Naive thymus-derived CD4-positive, alpha-beta T cell (primary cell): ENCODE measurements at regions not wholly inside any gene's neighbourhood (a gene's known extent, or its start where the extent isn't known, plus 50 kb on each side); places are given as distances from the start of the nearest gene placed in this dataset.

Source experiments
- ATAC-seq: fragments of 150-1000 bp; cut with Tn5 transposase; 2 replicates; pipeline ENCODE4 v1.10.0; 2021; ENCODE audit warnings: mild to moderate bottlenecking, moderate library complexity
- CTCF ChIA-PET: fragments of 350-600 bp; sonication (Branson Sonifier 250); formaldehyde crosslinking; loops from one replicate; lab custom pipeline; 2021; ENCODE audit warnings: antibody characterized with exemption; lab: Charles Lee
- POLR2A ChIA-PET: fragments of 350-600 bp; sonication (Branson Sonifier 250); formaldehyde crosslinking; loops from one replicate; lab custom pipeline; 2021; ENCODE audit warnings: antibody characterized with exemption, inconsistent platforms; lab: Charles Lee
- DNase-seq, 9 donors: peaks; one replicate each; pipeline versions ENCODE4 v3.0.0 to v3.0.0-alpha.2; 2020 to 2022; ENCODE audit warnings: mixed read lengths in 1 of 9
- H3K27ac ChIP-seq: one replicate; pipeline ENCODE4 v1.7.0; 2013; ENCODE audit warnings: mild to moderate bottlenecking, low read depth, low read length, moderate library complexity
- H3K27me3 ChIP-seq, 2 donors: one replicate each; pipeline ENCODE4 v1.7.0; 2013; ENCODE audit warnings: low read length in 2 of 2, mild to moderate bottlenecking in 2 of 2, moderate library complexity in 2 of 2; ENCODE audit not compliant: control insufficient read depth in 2 of 2, insufficient read depth in 2 of 2
- H3K36me3 ChIP-seq, 3 experiments: 1 replicate in 2 of 3; 2 replicates in 1 of 3; pipeline ENCODE4 v1.7.0; 2013; ENCODE audit warnings: low read length in 3 of 3, mild to moderate bottlenecking in 3 of 3, moderate library complexity in 1 of 3; ENCODE audit not compliant: insufficient read depth in 3 of 3, control insufficient read depth in 2 of 3
- H3K4me1 ChIP-seq, 2 donors: one replicate each; pipeline ENCODE4 v1.7.0; 2013; ENCODE audit warnings: low read length in 2 of 2, mild to moderate bottlenecking in 2 of 2, moderate library complexity in 1 of 2; ENCODE audit not compliant: control insufficient read depth in 2 of 2, insufficient read depth in 2 of 2
- H3K4me3 ChIP-seq: 2 replicates; pipeline ENCODE4 v1.7.0; 2013; ENCODE audit warnings: mild to moderate bottlenecking, low read length
- H3K9me3 ChIP-seq, 3 experiments: 1 replicate in 2 of 3; 2 replicates in 1 of 3; pipeline ENCODE4 v1.7.0; 2013; ENCODE audit warnings: low read length in 3 of 3; ENCODE audit not compliant: control insufficient read depth in 2 of 3
- H3K27ac Mint-ChIP-seq, 9 donors: one replicate each; pipeline ENCODE4 v1.8.0; 2020 to 2022; ENCODE audit warnings: mixed read lengths in 9 of 9, mild to moderate bottlenecking in 8 of 9, moderate library complexity in 5 of 9, inconsistent platforms in 2 of 9
- H3K27me3 Mint-ChIP-seq, 5 donors: one replicate each; pipeline ENCODE4 v1.8.0; 2021 to 2022; ENCODE audit warnings: mixed read lengths in 5 of 5, mild to moderate bottlenecking in 1 of 5
- H3K36me3 Mint-ChIP-seq, 5 donors: one replicate each; pipeline ENCODE4 v1.8.0; 2020 to 2022; ENCODE audit warnings: mixed read lengths in 5 of 5, mild to moderate bottlenecking in 3 of 5, inconsistent platforms in 1 of 5
- H3K4me1 Mint-ChIP-seq, 7 donors: one replicate each; pipeline ENCODE4 v1.8.0; 2020 to 2022; ENCODE audit warnings: mixed read lengths in 7 of 7, mild to moderate bottlenecking in 3 of 7, inconsistent platforms in 1 of 7
- H3K4me3 Mint-ChIP-seq, 10 donors: one replicate each; pipeline ENCODE4 v1.8.0; 2020 to 2022; ENCODE audit warnings: mild to moderate bottlenecking in 10 of 10, mixed read lengths in 10 of 10, moderate library complexity in 6 of 10, inconsistent platforms in 2 of 10
- H3K9me3 Mint-ChIP-seq, 11 donors: one replicate each; pipeline ENCODE4 v1.8.0; 2020 to 2022; ENCODE audit warnings: mixed read lengths in 11 of 11, mild to moderate bottlenecking in 4 of 11, inconsistent platforms in 1 of 11, moderate library complexity in 1 of 11
- intact Hi-C, 2 donors: fragments of 100-400 bp; cut with micrococcal nuclease; formaldehyde crosslinking; loops; one replicate each; pipeline ENCODE4 v1.15.1; 2023

DNA sequence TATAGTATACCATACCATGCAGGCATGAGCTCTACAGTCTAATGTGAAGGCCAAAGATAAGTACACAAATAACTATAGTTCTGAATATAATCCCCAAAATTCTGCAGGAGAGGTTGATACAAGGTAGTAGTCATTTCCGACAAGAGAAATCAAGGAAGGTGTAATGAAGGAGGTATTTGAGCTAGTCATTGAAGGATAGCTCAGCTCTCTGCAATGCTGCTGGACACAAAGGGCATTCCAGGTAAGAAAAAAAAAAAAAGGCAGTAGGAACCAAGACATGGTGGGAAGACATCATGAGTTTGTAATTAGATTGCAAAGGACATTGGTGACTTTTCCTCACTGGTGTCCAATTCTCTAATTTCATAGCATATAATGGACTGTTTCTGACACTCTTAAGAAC lies 285.3 kb downstream of the AHR start:
- CTCF ChIA-PET: no interaction called here
- peaks cover 0 to 5% (median 0%) of the 10 kb centered on the region in 11 donors for H3K9me3 Mint-ChIP-seq
- peaks cover 0 to 8% (median 2%) of the 10 kb centered on the region in 5 donors for H3K27me3 Mint-ChIP-seq
- H3K4me1 Mint-ChIP-seq: no peaks in the 10 kb centered on the region
- Histone ChIP-seq H3K4me1 (no peaks in the 10 kb centered on the region), H3K9me3 (no peaks in the 10 kb centered on the region), H3K27ac (no peak overlapping the region), H3K36me3 (no peaks in the 10 kb centered on the region), H3K4me3 (no peak overlapping the region), H3K27me3 (no peaks in the 10 kb centered on the region)
- ATAC-seq (no peak), DNase-seq (no peak)
- no peak overlapping the region for H3K4me3 Mint-ChIP-seq
- intact Hi-C loops: no loop called here
- POLR2A ChIA-PET: no interaction called here
- H3K36me3 Mint-ChIP-seq: no peaks in the 10 kb centered on the region
- H3K27ac Mint-ChIP-seq: no peak overlapping the region

DNA sequence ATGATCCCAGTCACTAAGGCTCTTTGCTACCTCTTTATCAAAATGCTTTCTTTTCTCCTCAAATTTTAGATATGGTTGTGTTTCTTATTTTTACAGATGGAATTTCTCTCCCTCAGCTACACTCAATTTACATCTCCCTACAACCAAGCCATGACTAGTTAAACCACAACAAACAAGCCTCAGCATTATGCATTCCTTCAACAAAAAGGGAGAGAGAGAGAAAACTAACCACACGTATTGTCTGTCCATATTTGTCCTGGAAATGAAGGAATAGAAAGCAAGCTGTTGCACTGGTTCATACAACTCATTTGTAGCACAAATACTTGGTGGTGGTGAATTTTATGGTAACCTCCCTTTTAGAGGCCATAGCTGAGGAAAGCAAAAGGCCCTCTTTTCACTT lies 286.4 kb downstream of the AHR start:
- no peaks in the 10 kb centered on the region for H3K9me3 ChIP-seq
- no peak overlapping the region for H3K4me3 Mint-ChIP-seq
- ChIA-PET POLR2A (no interaction called here), CTCF (no interaction called here)
- no peaks in the 10 kb centered on the region for H3K4me1 Mint-ChIP-seq
- intact Hi-C loops: no loop called here
- no peaks in the 10 kb centered on the region for H3K36me3 Mint-ChIP-seq
- no peak for DNase-seq
- peaks cover 0 to 8% (median 3%) of the 10 kb centered on the region in 5 donors for H3K27me3 Mint-ChIP-seq
- H3K27me3 ChIP-seq: no peaks in the 10 kb centered on the region
- no peak for ATAC-seq
- H3K4me3 ChIP-seq: no peak overlapping the region
- no peak overlapping the region for H3K27ac Mint-ChIP-seq
- H3K36me3 ChIP-seq: no peaks in the 10 kb centered on the region
- no peak overlapping the region for H3K27ac ChIP-seq
- no peaks in the 10 kb centered on the region for H3K4me1 ChIP-seq
- peaks cover 0 to 3% (median 0%) of the 10 kb centered on the region in 11 donors for H3K9me3 Mint-ChIP-seq

DNA sequence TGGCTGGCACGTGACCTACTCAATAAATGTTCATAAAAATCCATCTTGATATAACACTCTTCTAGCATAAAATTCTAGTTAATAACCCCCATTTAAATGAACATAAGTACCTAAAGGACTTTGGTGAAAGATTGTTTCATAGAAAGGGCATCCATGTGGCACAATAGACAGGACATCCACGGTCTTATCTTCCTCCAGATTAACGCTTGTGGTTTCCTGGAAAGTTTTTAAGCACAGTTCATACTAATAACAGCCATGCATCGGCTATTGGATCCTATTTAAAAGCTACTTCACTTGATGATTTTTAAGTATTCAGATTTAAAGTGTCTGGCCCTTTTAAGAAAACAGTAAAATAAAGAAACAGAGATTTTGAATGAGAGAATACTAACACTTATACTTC lies 288.3 kb downstream of the AHR start:
- ChIA-PET CTCF (no interaction called here), POLR2A (no interaction called here)
- H3K27ac ChIP-seq: no peak overlapping the region
- no peaks in the 10 kb centered on the region for H3K4me1 Mint-ChIP-seq
- no peaks in the 10 kb centered on the region for H3K27me3 ChIP-seq
- DNase-seq (no peak), ATAC-seq (no peak)
- no peak overlapping the region for H3K4me3 ChIP-seq
- H3K27ac Mint-ChIP-seq: no peak overlapping the region
- no peaks in the 10 kb centered on the region for H3K4me1 ChIP-seq
- H3K36me3 ChIP-seq: no peaks in the 10 kb centered on the region
- H3K27me3 Mint-ChIP-seq: peaks cover 0 to 8% (median 6%) of the 10 kb centered on the region in 5 donors
- no peak overlapping the region for H3K4me3 Mint-ChIP-seq
- no peaks in the 10 kb centered on the region for H3K9me3 ChIP-seq
- H3K36me3 Mint-ChIP-seq: no peaks in the 10 kb centered on the region
- peaks cover 0 to 3% (median 0%) of the 10 kb centered on the region in 11 donors for H3K9me3 Mint-ChIP-seq
- intact Hi-C loops: no loop called here

DNA sequence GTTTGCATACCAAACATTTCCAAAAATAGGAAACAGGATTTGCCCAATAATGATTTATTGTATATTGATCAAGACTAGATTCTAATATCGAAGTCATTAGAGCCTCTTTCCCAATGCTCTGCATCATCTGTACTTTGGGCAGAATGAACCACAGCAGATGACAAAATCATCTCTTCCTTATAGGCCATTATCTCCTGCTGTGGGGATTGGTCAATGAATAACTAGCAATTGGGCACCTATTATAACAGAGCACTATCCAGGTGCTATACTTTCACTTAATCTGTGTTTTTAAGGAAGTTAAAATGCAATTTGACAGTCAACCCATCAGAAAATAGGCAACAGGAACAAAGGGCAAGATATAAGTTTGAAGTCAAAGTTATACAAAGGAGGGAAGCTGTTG lies 290.3 kb downstream of the AHR start:
- ChIA-PET POLR2A (no interaction called here), CTCF (interaction anchor here (0.6 kb wide), 1 partner anchor 50 kb away, joined by 4 read pairs; no protein-coding TSS in a partner anchor)
- intact Hi-C loops: no loop called here

DNA sequence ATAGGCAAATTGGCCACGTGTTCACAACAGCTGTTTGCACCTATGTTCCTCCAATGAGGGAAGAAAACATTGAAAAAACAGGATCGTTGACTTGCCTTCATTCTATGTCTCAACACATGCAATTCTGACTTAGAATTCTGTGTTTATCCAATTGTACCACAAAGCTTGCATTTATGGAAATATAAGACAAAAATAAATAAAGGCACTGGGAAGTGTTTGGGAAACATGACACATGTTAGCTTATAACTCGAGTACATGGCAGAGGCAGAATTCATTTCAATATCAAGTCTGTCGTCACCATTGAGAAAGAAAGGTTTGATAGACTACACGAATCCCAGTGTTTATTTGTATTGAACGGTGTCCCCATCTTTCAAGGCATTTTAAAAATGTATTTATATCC lies 291.2 kb downstream of the AHR start:
- ChIA-PET CTCF (interaction anchor here (1.0 kb wide), 1 partner anchor 8 kb away, joined by 5 read pairs; no protein-coding TSS in a partner anchor), POLR2A (no interaction called here)
- no peaks in the 10 kb centered on the region for H3K27me3 ChIP-seq
- no peak for DNase-seq
- no peak overlapping the region for H3K4me3 ChIP-seq
- H3K9me3 Mint-ChIP-seq: peaks cover 0 to 3% (median 0%) of the 10 kb centered on the region in 11 donors
- no peaks in the 10 kb centered on the region for H3K36me3 Mint-ChIP-seq
- ATAC-seq: no peak
- H3K4me1 ChIP-seq: no peaks in the 10 kb centered on the region
- no peaks in the 10 kb centered on the region for H3K4me1 Mint-ChIP-seq
- H3K27me3 Mint-ChIP-seq: peaks cover 0 to 7% (median 5%) of the 10 kb centered on the region in 5 donors
- H3K36me3 ChIP-seq: no peaks in the 10 kb centered on the region
- H3K9me3 ChIP-seq: no peaks in the 10 kb centered on the region
- H3K27ac Mint-ChIP-seq: no peak overlapping the region
- H3K4me3 Mint-ChIP-seq: no peak overlapping the region
- intact Hi-C loops: no loop called here
- H3K27ac ChIP-seq: no peak overlapping the region

More for the DNA sequence above, 290.3 kb downstream of the AHR start:
- no peak overlapping the region for H3K4me3 Mint-ChIP-seq
- H3K27me3 ChIP-seq: no peaks in the 10 kb centered on the region
- H3K4me1 Mint-ChIP-seq: no peaks in the 10 kb centered on the region
- H3K4me1 ChIP-seq: no peaks in the 10 kb centered on the region
- H3K27ac Mint-ChIP-seq: no peak overlapping the region
- peaks cover 0 to 7% (median 6%) of the 10 kb centered on the region in 5 donors for H3K27me3 Mint-ChIP-seq
- H3K36me3 Mint-ChIP-seq: no peaks in the 10 kb centered on the region
- no peak overlapping the region for H3K27ac ChIP-seq
- DNase-seq (no peak), ATAC-seq (no peak)
- no peak overlapping the region for H3K4me3 ChIP-seq
- H3K9me3 ChIP-seq: no peaks in the 10 kb centered on the region
- no peaks in the 10 kb centered on the region for H3K36me3 ChIP-seq
- peaks cover 0 to 3% (median 0%) of the 10 kb centered on the region in 11 donors for H3K9me3 Mint-ChIP-seq

DNA sequence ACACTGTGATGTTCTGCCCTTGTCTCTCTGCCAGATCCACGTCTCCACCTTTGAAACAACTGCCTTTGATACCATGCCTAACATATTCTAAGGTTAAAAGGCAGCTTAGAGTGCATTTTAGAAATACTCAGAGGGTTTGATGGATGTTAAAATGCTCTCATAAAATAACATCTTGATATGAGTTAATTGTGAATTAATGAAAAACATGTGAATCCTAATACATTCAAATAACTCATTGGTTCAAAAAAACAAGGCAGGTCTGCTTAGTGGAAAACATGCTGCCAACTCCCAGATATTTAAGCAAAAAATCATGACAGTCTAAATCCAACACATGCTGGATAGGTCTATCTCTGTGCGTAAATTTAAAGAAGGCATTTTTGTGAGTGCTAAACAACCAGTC lies 291.8 kb downstream of the AHR start:
- H3K27ac ChIP-seq: no peak overlapping the region
- Mint-ChIP-seq H3K36me3 (no peaks in the 10 kb centered on the region), H3K4me1 (no peaks in the 10 kb centered on the region), H3K27ac (no peak overlapping the region), H3K4me3 (no peak overlapping the region), H3K27me3 (peaks cover 0 to 7% (median 5%) of the 10 kb centered on the region in 5 donors), H3K9me3 (peaks cover 0 to 3% (median 0%) of the 10 kb centered on the region in 11 donors)
- CTCF ChIA-PET: no interaction called here
- DNase-seq: no peak
- POLR2A ChIA-PET: no interaction called here
- H3K27me3 ChIP-seq: no peaks in the 10 kb centered on the region
- intact Hi-C loops: no loop called here
- ATAC-seq: no peak
- H3K9me3 ChIP-seq: no peaks in the 10 kb centered on the region
- H3K36me3 ChIP-seq: no peaks in the 10 kb centered on the region
- no peak overlapping the region for H3K4me3 ChIP-seq
- no peaks in the 10 kb centered on the region for H3K4me1 ChIP-seq

DNA sequence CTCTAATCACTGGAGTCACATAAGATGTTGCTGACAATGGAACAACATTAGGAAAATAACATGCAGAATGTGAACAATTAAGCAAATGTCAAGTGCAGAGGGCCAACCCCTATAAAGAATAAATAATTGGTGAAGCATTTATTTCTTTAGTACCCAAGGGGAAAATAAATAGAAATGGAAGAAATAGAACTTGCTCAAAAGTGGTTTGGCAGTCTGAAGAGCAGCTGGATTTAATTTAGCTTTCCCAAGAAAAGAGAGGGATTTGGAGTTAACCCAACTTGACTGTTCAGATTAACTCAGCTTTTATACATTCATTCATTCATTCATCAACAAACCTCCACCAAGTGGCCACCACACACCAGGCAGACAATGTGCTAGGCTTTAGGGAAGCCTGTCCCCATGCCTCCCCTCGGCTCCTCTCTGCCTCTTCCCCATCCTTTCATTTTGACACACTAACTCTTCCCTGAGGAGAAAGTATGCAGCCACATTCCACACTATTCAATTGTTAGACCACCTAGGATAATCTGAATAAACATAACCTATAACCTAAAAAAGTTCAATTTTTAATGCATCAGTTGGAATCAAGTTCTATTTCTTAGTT lies 295.5 kb downstream of the AHR start:
- intact Hi-C loops: no loop called here
- Histone ChIP-seq H3K4me1 (no peaks in the 10 kb centered on the region), H3K27ac (no peak overlapping the region), H3K36me3 (no peaks in the 10 kb centered on the region), H3K9me3 (no peaks in the 10 kb centered on the region), H3K27me3 (no peaks in the 10 kb centered on the region), H3K4me3 (no peak overlapping the region)
- DNase-seq: no peak
- POLR2A ChIA-PET: no interaction called here
- H3K36me3 Mint-ChIP-seq: no peaks in the 10 kb centered on the region
- H3K4me1 Mint-ChIP-seq: no peaks in the 10 kb centered on the region
- ATAC-seq: no peak
- H3K4me3 Mint-ChIP-seq: no peak overlapping the region
- H3K27me3 Mint-ChIP-seq: peaks cover 0 to 4% (median 2%) of the 10 kb centered on the region in 5 donors
- H3K27ac Mint-ChIP-seq: no peak overlapping the region
- H3K9me3 Mint-ChIP-seq: peaks cover 0 to 2% (median 0%) of the 10 kb centered on the region in 11 donors
- CTCF ChIA-PET: no interaction called here
